Suprapubic skin (tissue), 4 donors: ENCODE measurements at regions not wholly inside any gene's neighbourhood (a gene's known extent, or its start where the extent isn't known, plus 50 kb on each side); places are given as distances from the start of the nearest gene placed in this dataset.

ENCODE experiments used
- DNase-seq, 2 donors: peaks; one replicate each; pipeline ENCODE4 v3.0.0-alpha.2; 2019; ENCODE audit warnings: low spot score in 2 of 2
- H3K27ac ChIP-seq: fragments of 200-600 bp; sonication (generic); one replicate; pipeline ENCODE4 v1.5.1; 2019
- H3K27me3 ChIP-seq: fragments of 200-600 bp; sonication (generic); one replicate; pipeline ENCODE4 v1.5.1; 2019
- H3K36me3 ChIP-seq: fragments of 200-600 bp; sonication (generic); one replicate; pipeline ENCODE4 v1.5.1; 2019
- H3K4me1 ChIP-seq: fragments of 200-600 bp; sonication (generic); one replicate; pipeline ENCODE4 v1.5.1; 2019
- H3K4me3 ChIP-seq: fragments of 200-600 bp; sonication (generic); one replicate; pipeline ENCODE4 v1.5.1; 2019; ENCODE audit warnings: mild to moderate bottlenecking
- H3K9me3 ChIP-seq: fragments of 200-600 bp; sonication (generic); one replicate; pipeline ENCODE4 v1.5.1; 2019
- CTCF ChIP-seq, 2 donors: fragments of 200-600 bp in 1 of 2; fragments of 450-650 bp in 1 of 2; sonication (generic) in 1 of 2; IDR thresholded peaks; one replicate each; pipeline ENCODE4 v1.5.1; 2016 to 2019; ENCODE audit warnings: antibody characterized with exemption in 2 of 2, mild to moderate bottlenecking in 1 of 2, moderate library complexity in 1 of 2
- EP300 ChIP-seq: sonication (generic); formaldehyde crosslinking; IDR thresholded peaks from one replicate; pipeline ENCODE4 v1.6.1; 2017; ENCODE audit warnings: antibody characterized with exemption
- POLR2A ChIP-seq, 2 donors: fragments of 450-650 bp; IDR thresholded peaks; one replicate each; pipeline ENCODE4 v1.6.1; 2017; ENCODE audit warnings: antibody characterized with exemption in 2 of 2, mild to moderate bottlenecking in 2 of 2, moderate library complexity in 2 of 2
- POLR2AphosphoS5 ChIP-seq, 3 donors: sonication (generic); formaldehyde crosslinking; IDR thresholded peaks; one replicate each; pipeline ENCODE4 v1.6.1; 2017; ENCODE audit warnings: antibody characterized with exemption in 3 of 3
- WGBS: methylation state at CpG from one replicate; pipeline ENCODE4 v1.1.5; 2018; 5-methylcytosine and 5-hydroxymethylcytosine counted together

- Histone ChIP-seq H3K4me1 (no peaks in the 10 kb centered on the region), H3K27me3 (no peaks in the 10 kb centered on the region), H3K4me3 (no peak overlapping the region), H3K9me3 (no peaks in the 10 kb centered on the region), H3K36me3 (no peaks in the 10 kb centered on the region), H3K27ac (no peak overlapping the region)
- 53% methylated on average over 1 of the region's 1 CpG for WGBS
- DNase-seq = no peak
- TF ChIP-seq CTCF (IDR thresholded peaks at IDR 0.05) (no peak), EP300 (no peak), POLR2AphosphoS5 (IDR thresholded peaks at IDR 0.05) (no peak), POLR2A (IDR thresholded peaks at IDR 0.05) (no peak)
These were observed 1456.5 kb downstream of the MRPL39 start for GRCh38 chr21:24150753-24151152.

GRCh38 chr21:24148461-24148860 is 1458.8 kb downstream of the MRPL39 start:
- TF ChIP-seq CTCF (IDR thresholded peaks at IDR 0.05) = no peak
- TF ChIP-seq POLR2AphosphoS5 (IDR thresholded peaks at IDR 0.05) = no peak
- no peak for TF ChIP-seq EP300
- TF ChIP-seq POLR2A (IDR thresholded peaks at IDR 0.05) = no peak
- Histone ChIP-seq H3K36me3 (no peaks in the 10 kb centered on the region), H3K9me3 (no peaks in the 10 kb centered on the region), H3K4me3 (no peak overlapping the region), H3K4me1 (no peaks in the 10 kb centered on the region), H3K27ac (no peak overlapping the region), H3K27me3 (no peaks in the 10 kb centered on the region)
- 92% methylated on average over 2 of the region's 2 CpGs for WGBS
- no peak for DNase-seq

- no peak overlapping the region for H3K27ac ChIP-seq
- no peaks in the 10 kb centered on the region for H3K4me1 ChIP-seq
- no peak for TF ChIP-seq EP300
- no peak for TF ChIP-seq CTCF (IDR thresholded peaks at IDR 0.05)
- no peaks in the 10 kb centered on the region for H3K27me3 ChIP-seq
- DNase-seq = no peak
- no peaks in the 10 kb centered on the region for H3K36me3 ChIP-seq
- H3K4me3 ChIP-seq = no peak overlapping the region
- H3K9me3 ChIP-seq = no peaks in the 10 kb centered on the region
- WGBS = 88% methylated on average over 3 of the region's 3 CpGs
These were observed 1459.6 kb downstream of the MRPL39 start for GRCh38 chr21:24147674-24148073.

- no peaks in the 10 kb centered on the region for H3K27me3 ChIP-seq
These were observed 1476.2 kb downstream of the MRPL39 start for GRCh38 chr21:24131056-24131455.

GRCh38 chr21:24127651-24128050 is 1479.6 kb downstream of the MRPL39 start:
- no peak overlapping the region for H3K27ac ChIP-seq
- H3K9me3 ChIP-seq = no peaks in the 10 kb centered on the region
- no peaks in the 10 kb centered on the region for H3K4me1 ChIP-seq
- H3K4me3 ChIP-seq = no peak overlapping the region
- H3K27me3 ChIP-seq = no peaks in the 10 kb centered on the region
- 33% methylated on average over 1 of the region's 1 CpG for WGBS
- H3K36me3 ChIP-seq = no peaks in the 10 kb centered on the region
- DNase-seq = no peak
- no peak for TF ChIP-seq POLR2A (IDR thresholded peaks at IDR 0.05)
- no peak for TF ChIP-seq EP300
- TF ChIP-seq CTCF (IDR thresholded peaks at IDR 0.05) = no peak
- TF ChIP-seq POLR2AphosphoS5 (IDR thresholded peaks at IDR 0.05) = no peak

More at GRCh38 chr21:24131056-24131455, 1476.2 kb downstream of the MRPL39 start:
- H3K27ac ChIP-seq = no peak overlapping the region
- H3K9me3 ChIP-seq = no peaks in the 10 kb centered on the region
- no peak for TF ChIP-seq EP300
- WGBS = 39% methylated on average over 1 of the region's 1 CpG
- no peaks in the 10 kb centered on the region for H3K36me3 ChIP-seq
- H3K4me3 ChIP-seq = no peak overlapping the region
- no peaks in the 10 kb centered on the region for H3K4me1 ChIP-seq
- no peak for DNase-seq

GRCh38 chr21:24123785-24124184 is 1483.5 kb downstream of the MRPL39 start:
- no peak for TF ChIP-seq POLR2A (IDR thresholded peaks at IDR 0.05)
- DNase-seq = no peak
- Histone ChIP-seq H3K4me3 (no peak overlapping the region), H3K36me3 (no peaks in the 10 kb centered on the region), H3K27ac (no peak overlapping the region), H3K4me1 (no peaks in the 10 kb centered on the region), H3K27me3 (no peaks in the 10 kb centered on the region), H3K9me3 (no peaks in the 10 kb centered on the region)
- 73% methylated on average over 1 of the region's 1 CpG for WGBS
